ENCODE measurements at regions not wholly inside any gene's neighbourhood (a gene's known extent, or its start where the extent isn't known, plus 50 kb on each side); places are given as distances from the start of the nearest gene placed in this dataset.

DNA sequence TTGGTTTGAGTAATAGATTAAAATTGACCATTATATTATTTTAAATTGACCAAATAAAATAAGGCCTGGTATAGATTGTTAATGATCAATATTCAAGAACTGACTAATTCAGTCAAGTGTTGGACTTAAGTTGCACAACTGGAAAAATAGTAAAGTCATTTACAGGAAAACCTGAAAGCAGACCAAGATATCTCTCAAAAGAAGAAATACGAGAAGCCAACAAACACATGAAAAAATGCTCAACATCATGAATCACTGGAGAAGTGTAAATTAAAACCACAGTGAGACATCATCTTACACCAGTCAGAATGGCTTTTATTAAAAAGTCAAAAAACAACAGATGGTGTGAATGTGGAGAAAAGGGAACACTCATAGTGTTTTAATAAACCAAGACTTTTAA is 80.4 kb upstream of the MALRD1 start:
- no peaks in the 10 kb centered on the region for H3K27me3 ChIP-seq (ENCODE audit: low read length)
- H3K9ac ChIP-seq (ENCODE audit: low read length): no peak overlapping the region
- no peaks in the 10 kb centered on the region for H3K79me2 ChIP-seq (ENCODE audit: low read length)
- ChIA-PET POLR2A (ENCODE audit: unreplicated experiment) (no interaction called here), CTCF (no interaction called here)
- intact Hi-C loops (cut with micrococcal nuclease): no loop called here
- no peak overlapping the region for H3K27ac ChIP-seq (ENCODE audit: low read length)
- H3F3A ChIP-seq (ENCODE audit: low read length, unreplicated experiment): no peaks in the 10 kb centered on the region
- no peak overlapping the region for H3K4me2 ChIP-seq (ENCODE audit: low read length)
- H3K9me2 ChIP-seq (replicated peaks; ENCODE audit: low read length): no peaks in the 10 kb centered on the region
- no peak overlapping the region for H3K4me3 ChIP-seq (ENCODE audit: low read length)
- BruUV-seq (replicated peaks): no TSS peak
- no peak overlapping the region for H2AFZ ChIP-seq (ENCODE audit: low read length)
- ATAC-seq (no peak), DNase-seq (no peak)
- no peaks in the 10 kb centered on the region for H3K4me1 ChIP-seq (ENCODE audit: insufficient read depth, low read length)
- no peaks in the 10 kb centered on the region for H3K9me3 ChIP-seq (ENCODE audit: low read length)
- H3K36me3 ChIP-seq (ENCODE audit: low read depth, low read length): no peaks in the 10 kb centered on the region
- no peaks in the 10 kb centered on the region for H4K20me1 ChIP-seq (ENCODE audit: low read length)
- TF ChIP-seq, protein P1, sequence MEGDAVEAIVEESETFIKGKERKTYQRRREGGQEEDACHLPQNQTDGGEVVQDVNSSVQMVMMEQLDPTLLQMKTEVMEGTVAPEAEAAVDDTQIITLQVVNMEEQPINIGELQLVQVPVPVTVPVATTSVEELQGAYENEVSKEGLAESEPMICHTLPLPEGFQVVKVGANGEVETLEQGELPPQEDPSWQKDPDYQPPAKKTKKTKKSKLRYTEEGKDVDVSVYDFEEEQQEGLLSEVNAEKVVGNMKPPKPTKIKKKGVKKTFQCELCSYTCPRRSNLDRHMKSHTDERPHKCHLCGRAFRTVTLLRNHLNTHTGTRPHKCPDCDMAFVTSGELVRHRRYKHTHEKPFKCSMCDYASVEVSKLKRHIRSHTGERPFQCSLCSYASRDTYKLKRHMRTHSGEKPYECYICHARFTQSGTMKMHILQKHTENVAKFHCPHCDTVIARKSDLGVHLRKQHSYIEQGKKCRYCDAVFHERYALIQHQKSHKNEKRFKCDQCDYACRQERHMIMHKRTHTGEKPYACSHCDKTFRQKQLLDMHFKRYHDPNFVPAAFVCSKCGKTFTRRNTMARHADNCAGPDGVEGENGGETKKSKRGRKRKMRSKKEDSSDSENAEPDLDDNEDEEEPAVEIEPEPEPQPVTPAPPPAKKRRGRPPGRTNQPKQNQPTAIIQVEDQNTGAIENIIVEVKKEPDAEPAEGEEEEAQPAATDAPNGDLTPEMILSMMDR (conservative IDR thresholded peaks at IDR 0.05; ENCODE audit: low read depth, low read length): no peak
- TF ChIP-seq EZH2 (IDR thresholded peaks at IDR 0.05; ENCODE audit: low read length, unreplicated experiment) (no peak), EZH2phosphoT487 (IDR thresholded peaks at IDR 0.05; ENCODE audit: borderline replicate concordance, low read length) (no peak)

DNA sequence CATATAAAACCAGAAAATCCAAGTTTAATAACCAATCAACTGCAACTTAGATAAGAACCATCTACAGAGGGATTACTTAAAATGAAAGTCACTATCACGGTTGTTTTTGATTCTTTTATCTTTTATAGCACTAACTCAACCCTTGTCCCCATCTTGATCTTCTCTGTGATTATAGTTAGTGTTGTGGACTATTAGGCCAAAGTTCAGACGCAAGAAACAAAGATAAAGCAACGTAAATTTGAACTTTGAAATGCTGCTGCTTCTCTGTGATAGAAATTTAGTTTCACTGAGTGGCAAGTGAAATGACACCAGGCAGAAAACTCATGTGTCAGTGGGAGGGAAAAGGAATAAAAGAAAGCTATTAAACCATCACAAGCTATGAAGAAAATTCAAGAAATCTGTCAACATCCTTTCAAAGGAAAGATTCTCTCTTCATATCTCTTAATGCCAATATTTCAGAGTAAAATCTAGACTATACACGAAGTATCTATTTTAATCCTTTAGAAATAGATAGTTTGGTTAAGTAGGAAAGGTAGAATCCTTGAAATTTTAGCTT is 71.8 kb upstream of the MALRD1 start:
- Histone ChIP-seq H3K9me3 (ENCODE audit: low read length) (no peaks in the 10 kb centered on the region), H4K20me1 (ENCODE audit: low read length) (no peaks in the 10 kb centered on the region), H3K4me2 (ENCODE audit: low read length) (no peak overlapping the region), H3K36me3 (ENCODE audit: low read depth, low read length) (no peaks in the 10 kb centered on the region), H3K79me2 (ENCODE audit: low read length) (no peaks in the 10 kb centered on the region), H3F3A (ENCODE audit: low read length, unreplicated experiment) (no peaks in the 10 kb centered on the region), H3K27me3 (ENCODE audit: low read length) (no peaks in the 10 kb centered on the region), H3K9me2 (replicated peaks; ENCODE audit: low read length) (no peaks in the 10 kb centered on the region), H3K4me1 (ENCODE audit: insufficient read depth, low read length) (no peaks in the 10 kb centered on the region), H3K27ac (ENCODE audit: low read length) (no peak overlapping the region), H3K4me3 (ENCODE audit: low read length) (no peak overlapping the region), H2AFZ (ENCODE audit: low read length) (no peak overlapping the region), H3K9ac (ENCODE audit: low read length) (no peak overlapping the region)
- TF ChIP-seq EZH2phosphoT487 (IDR thresholded peaks at IDR 0.05; ENCODE audit: borderline replicate concordance, low read length): no peak
- no peak for TF ChIP-seq EZH2 (IDR thresholded peaks at IDR 0.05; ENCODE audit: low read length, unreplicated experiment)
- TF ChIP-seq, protein P1 (conservative IDR thresholded peaks at IDR 0.05; ENCODE audit: low read depth, low read length): no peak
- ChIA-PET CTCF (no interaction called here), POLR2A (ENCODE audit: unreplicated experiment) (no interaction called here)
- DNase-seq (no peak), ATAC-seq (no peak)
- BruUV-seq (replicated peaks): no TSS peak
- intact Hi-C loops (cut with micrococcal nuclease): no loop called here

DNA sequence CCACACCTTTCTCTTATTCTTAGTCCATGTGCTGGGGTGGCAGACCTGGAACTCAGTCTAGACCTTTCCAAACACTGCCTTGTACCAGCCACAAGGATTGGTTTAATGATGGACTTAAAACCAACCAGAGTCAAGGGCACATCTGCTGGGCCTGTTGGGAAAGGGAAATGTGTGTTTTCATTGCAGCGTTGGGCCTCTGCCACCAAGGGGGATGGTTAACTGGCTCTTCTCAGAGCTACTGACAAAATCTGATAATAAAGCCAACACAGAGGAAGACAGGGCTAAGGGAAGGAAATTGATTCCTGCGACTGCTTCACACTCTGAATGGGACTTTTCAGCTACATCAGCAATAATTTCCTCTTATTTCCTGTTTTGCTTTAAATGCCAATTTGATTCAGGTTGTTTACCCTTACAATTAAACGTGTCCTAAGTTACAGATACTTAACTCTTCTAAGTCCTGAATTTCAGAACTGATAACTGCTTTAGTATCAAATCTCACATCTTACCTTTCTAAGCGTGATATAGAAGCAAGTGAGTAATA is 68.4 kb upstream of the MALRD1 start:
- Histone ChIP-seq H4K20me1 (ENCODE audit: low read length) (no peaks in the 10 kb centered on the region), H3K36me3 (ENCODE audit: low read depth, low read length) (no peaks in the 10 kb centered on the region), H3K27me3 (ENCODE audit: low read length) (no peaks in the 10 kb centered on the region), H2AFZ (ENCODE audit: low read length) (no peak overlapping the region), H3K4me1 (ENCODE audit: insufficient read depth, low read length) (no peaks in the 10 kb centered on the region), H3K9ac (ENCODE audit: low read length) (no peak overlapping the region), H3K79me2 (ENCODE audit: low read length) (no peaks in the 10 kb centered on the region), H3K27ac (ENCODE audit: low read length) (no peak overlapping the region), H3K9me2 (replicated peaks; ENCODE audit: low read length) (no peaks in the 10 kb centered on the region), H3F3A (ENCODE audit: low read length, unreplicated experiment) (no peaks in the 10 kb centered on the region), H3K9me3 (ENCODE audit: low read length) (no peaks in the 10 kb centered on the region), H3K4me2 (ENCODE audit: low read length) (no peak overlapping the region), H3K4me3 (ENCODE audit: low read length) (no peak overlapping the region)
- DNase-seq (no peak), ATAC-seq (no peak)
- TF ChIP-seq, protein P1 (conservative IDR thresholded peaks at IDR 0.05; ENCODE audit: low read depth, low read length): no peak
- no peak for TF ChIP-seq EZH2 (IDR thresholded peaks at IDR 0.05; ENCODE audit: low read length, unreplicated experiment)
- TF ChIP-seq EZH2phosphoT487 (IDR thresholded peaks at IDR 0.05; ENCODE audit: borderline replicate concordance, low read length): no peak
- CTCF ChIA-PET: no interaction called here
- no TSS peak for BruUV-seq (replicated peaks)
- POLR2A ChIA-PET (ENCODE audit: unreplicated experiment): no interaction called here
- intact Hi-C loops (cut with micrococcal nuclease): no loop called here
